CD4-positive, alpha-beta T cell (primary cell): ENCODE measurements at regions not wholly inside any gene's neighbourhood (a gene's known extent, or its start where the extent isn't known, plus 50 kb on each side); places are given as distances from the start of the nearest gene placed in this dataset.

Source experiments
- ATAC-seq: fragments of 200-7000 bp; cut with Tn5 transposase; one replicate; pipeline ENCODE4 v1.10.0; 2022; ENCODE audit warnings: mild to moderate bottlenecking; ENCODE audit not compliant: poor library complexity
- CTCF ChIA-PET: fragments of 350-600 bp; sonication (Branson Sonifier 250); formaldehyde crosslinking; loops from one replicate; lab custom pipeline; 2021; ENCODE audit warnings: antibody characterized with exemption, inconsistent platforms; lab: Charles Lee
- POLR2A ChIA-PET: fragments of 350-600 bp; sonication (Branson Sonifier 250); formaldehyde crosslinking; loops from one replicate; lab custom pipeline; 2021; ENCODE audit warnings: antibody characterized with exemption, inconsistent platforms; lab: Charles Lee
- DNase-seq, 14 experiments: peaks; one replicate each; pipeline ENCODE4 v3.0.0-alpha.2; 2013 to 2020; ENCODE audit warnings: mixed read lengths in 2 of 14
- H3K27ac ChIP-seq, 2 donors: one replicate each; pipeline versions ENCODE4 v1.5.1 to v1.7.0; 2013; ENCODE audit warnings: low read length in 2 of 2, low read depth in 1 of 2, mild to moderate bottlenecking in 1 of 2
- H3K27me3 ChIP-seq, 2 experiments: 1 replicate in 1 of 2; 2 replicates in 1 of 2; pipeline versions ENCODE4 v1.6.1 to v1.7.0; 2013; ENCODE audit warnings: low read length in 2 of 2, control low read depth in 1 of 2, mild to moderate bottlenecking in 1 of 2, moderate library complexity in 1 of 2; ENCODE audit not compliant: insufficient read depth in 2 of 2, control insufficient read depth in 1 of 2
- H3K36me3 ChIP-seq: one replicate; pipeline ENCODE4 v1.6.1; 2013; ENCODE audit warnings: low read length, control low read depth; ENCODE audit not compliant: insufficient read depth
- H3K4me1 ChIP-seq: one replicate; pipeline ENCODE4 v1.6.1; 2013; ENCODE audit warnings: low read length, control low read depth; ENCODE audit not compliant: insufficient read depth
- H3K4me3 ChIP-seq: one replicate; pipeline ENCODE4 v1.5.1; 2013; ENCODE audit warnings: mild to moderate bottlenecking, low read length, moderate library complexity
- H3K9me3 ChIP-seq, 2 experiments: 1 replicate in 1 of 2; 2 replicates in 1 of 2; pipeline versions ENCODE4 v1.6.1 to v1.7.0; 2013; ENCODE audit warnings: low read length in 2 of 2, mild to moderate bottlenecking in 2 of 2, control low read depth in 1 of 2, moderate library complexity in 1 of 2; ENCODE audit not compliant: control insufficient read depth in 1 of 2, insufficient read depth in 1 of 2
- H3K27ac Mint-ChIP-seq: one replicate; pipeline ENCODE4 v1.8.0; 2020; ENCODE audit warnings: mixed read lengths
- H3K27me3 Mint-ChIP-seq: one replicate; pipeline ENCODE4 v1.8.0; 2021; ENCODE audit warnings: mixed read lengths
- H3K36me3 Mint-ChIP-seq: one replicate; pipeline ENCODE4 v1.8.0; 2021; ENCODE audit warnings: low read depth, mixed read lengths
- H3K4me1 Mint-ChIP-seq: one replicate; pipeline ENCODE4 v1.8.0; 2021; ENCODE audit warnings: low read depth, mixed read lengths
- H3K4me3 Mint-ChIP-seq: one replicate; pipeline ENCODE4 v1.8.0; 2020; ENCODE audit warnings: mild to moderate bottlenecking, mixed read lengths
- H3K9me3 Mint-ChIP-seq: one replicate; pipeline ENCODE4 v1.8.0; 2020; ENCODE audit warnings: mixed read lengths
- CTCF ChIP-seq: fragments of 200-600 bp; IDR thresholded peaks from one replicate; pipeline ENCODE4 v1.8.0; 2022; ENCODE audit warnings: antibody characterized with exemption, mild to moderate bottlenecking
- intact Hi-C, 2 experiments: fragments of 100-400 bp; cut with DNase I in 1 of 2; cut with micrococcal nuclease in 1 of 2; formaldehyde crosslinking; loops; one replicate each; pipeline versions ENCODE4 v1.15.1 to v1.9.0; 2023 to 2025; cut with DNase I, micrococcal nuclease

- Histone ChIP-seq H3K9me3 (no peaks in the 10 kb centered on the region), H3K27me3 (no peaks in the 10 kb centered on the region), H3K27ac (no peak overlapping the region), H3K36me3 (no peaks in the 10 kb centered on the region), H3K4me1 (no peaks in the 10 kb centered on the region), H3K4me3 (no peak overlapping the region)
- ChIA-PET POLR2A (no interaction called here), CTCF (no interaction called here)
- ATAC-seq (no peak), DNase-seq (no peak)
- Mint-ChIP-seq H3K4me3 (no peak overlapping the region), H3K27me3 (peaks cover 4% of the 10 kb centered on the region), H3K36me3 (no peaks in the 10 kb centered on the region), H3K27ac (no peak overlapping the region), H3K9me3 (peaks cover 2% of the 10 kb centered on the region), H3K4me1 (no peaks in the 10 kb centered on the region)
- intact Hi-C loops: no loop called here
- no peak for TF ChIP-seq CTCF
Observed at GRCh38 chr4:100926039-100926717, 408.4 kb upstream of the EMCN start.

DNA sequence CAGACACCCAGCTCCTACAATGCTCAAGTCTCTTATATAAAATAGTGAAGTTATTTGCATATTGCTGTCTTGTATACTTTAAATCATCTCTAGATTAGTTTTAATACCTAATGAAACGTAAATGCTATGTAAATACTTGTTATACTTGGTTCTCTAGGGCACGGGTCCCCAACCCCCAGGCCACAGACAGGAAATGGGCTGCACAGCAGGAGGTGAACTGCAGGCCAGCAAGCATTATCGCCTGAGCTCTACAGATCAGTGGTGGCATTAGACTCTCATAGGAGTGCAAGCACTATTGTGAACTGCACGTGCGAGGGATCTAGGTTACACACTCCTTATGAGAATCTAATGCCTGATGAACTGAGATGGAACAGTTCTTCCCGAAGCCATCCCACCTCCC, 395.9 kb upstream of the EMCN start:
- Histone ChIP-seq H3K27me3 (no peaks in the 10 kb centered on the region), H3K4me3 (no peak overlapping the region), H3K27ac (no peak overlapping the region), H3K36me3 (no peaks in the 10 kb centered on the region), H3K9me3 (no peaks in the 10 kb centered on the region), H3K4me1 (no peaks in the 10 kb centered on the region)
- peaks cover 12% of the 10 kb centered on the region for H3K27me3 Mint-ChIP-seq
- TF ChIP-seq CTCF: no peak
- POLR2A ChIA-PET: no interaction called here
- no peak overlapping the region for H3K27ac Mint-ChIP-seq
- H3K4me1 Mint-ChIP-seq: no peaks in the 10 kb centered on the region
- H3K36me3 Mint-ChIP-seq: no peaks in the 10 kb centered on the region
- H3K4me3 Mint-ChIP-seq: no peak overlapping the region
- no peak for DNase-seq
- intact Hi-C loops: no loop called here
- CTCF ChIA-PET: no interaction called here
- ATAC-seq: no peak
- H3K9me3 Mint-ChIP-seq: peaks cover under 1% of the 10 kb centered on the region

GRCh38 chr4:100908540-100908939, 390.7 kb upstream of the EMCN start:
- POLR2A ChIA-PET: no interaction called here

More at GRCh38 chr4:100908540-100908939, 390.7 kb upstream of the EMCN start:
- Histone ChIP-seq H3K36me3 (no peaks in the 10 kb centered on the region), H3K9me3 (no peaks in the 10 kb centered on the region), H3K27me3 (no peaks in the 10 kb centered on the region), H3K4me3 (no peak overlapping the region), H3K4me1 (no peaks in the 10 kb centered on the region), H3K27ac (no peak overlapping the region)
- Mint-ChIP-seq H3K4me3 (no peak overlapping the region), H3K27me3 (no peaks in the 10 kb centered on the region), H3K27ac (no peak overlapping the region), H3K4me1 (no peaks in the 10 kb centered on the region), H3K9me3 (no peaks in the 10 kb centered on the region), H3K36me3 (no peaks in the 10 kb centered on the region)
- no peak for TF ChIP-seq CTCF
- no peak for ATAC-seq
- CTCF ChIA-PET: interaction anchor here (0.7 kb wide), 1 partner anchor 40 kb away, joined by 3 read pairs; no protein-coding TSS in a partner anchor
- intact Hi-C loops: no loop called here
- no peak for DNase-seq
